ENCODE measurements at regions not wholly inside any gene's neighbourhood (a gene's known extent, or its start where the extent isn't known, plus 50 kb on each side); places are given as distances from the start of the nearest gene placed in this dataset.

GRCh38 chrY:17330733-17331132, 549.3 kb downstream of the CDY2B start:
- H3K9me3 ChIP-seq (ENCODE audit: control insufficient read depth in 4 of 4, low read length in 3 of 4) = no peaks in the 10 kb centered on the region
- H3K4me1 ChIP-seq (ENCODE audit: control insufficient read depth in 4 of 4, insufficient read depth in 4 of 4, low read length in 3 of 4) = no peaks in the 10 kb centered on the region
- no peak overlapping the region for H3K9ac ChIP-seq (ENCODE audit: low read depth in 1 of 2, low read length in 2 of 2)
- H3K4me3 ChIP-seq (ENCODE audit: low read depth in 1 of 3, low read length in 3 of 3) = no peak overlapping the region
- no peaks in the 10 kb centered on the region for H3K27me3 ChIP-seq (ENCODE audit: control insufficient read depth in 4 of 4, insufficient read depth in 4 of 4, low read length in 3 of 4)
- H3K36me3 ChIP-seq (ENCODE audit: control insufficient read depth in 4 of 4, insufficient read depth in 3 of 4, low read depth in 1 of 4, low read length in 3 of 4) = no peaks in the 10 kb centered on the region
- TF ChIP-seq ZBTB33 (IDR thresholded peaks at IDR 0.05) (no peak), ATF3 (IDR thresholded peaks at IDR 0.05) (no peak), FOXA1 (IDR thresholded peaks at IDR 0.05) (no peak), GABPA (IDR thresholded peaks at IDR 0.05 in 1 of 2, conservative IDR thresholded peaks at IDR 0.05 in 1 of 2) (no peak), SP1 (IDR thresholded peaks at IDR 0.05) (no peak), JUND (IDR thresholded peaks at IDR 0.05) (no peak), RXRA (IDR thresholded peaks at IDR 0.05) (no peak), TAF1 (conservative IDR thresholded peaks at IDR 0.05) (no peak), CTCF (IDR thresholded peaks at IDR 0.05; ENCODE audit: low read depth, low read length, missing input control) (no peak), EGR1 (IDR thresholded peaks at IDR 0.05; ENCODE audit: low read depth in 2 of 2) (no peak), RAD21 (IDR thresholded peaks at IDR 0.05) (no peak)
- no peak overlapping the region for H3K27ac ChIP-seq (ENCODE audit: low read depth in 1 of 2, low read length in 2 of 2)
- DNase-seq (ENCODE audit: low spot score) = no peak

- no peak for TF ChIP-seq CTCF (IDR thresholded peaks at IDR 0.05; ENCODE audit: low read depth, low read length, missing input control)
- TF ChIP-seq REST (IDR thresholded peaks at IDR 0.05) = no peak
- no peak for TF ChIP-seq NR2F2 (IDR thresholded peaks at IDR 0.05)
- no peak for TF ChIP-seq FOXA1 (IDR thresholded peaks at IDR 0.05)
- no peak for TF ChIP-seq TAF1 (conservative IDR thresholded peaks at IDR 0.05)
- no peak for TF ChIP-seq FOXA2 (IDR thresholded peaks at IDR 0.05)
- TF ChIP-seq YY1 (IDR thresholded peaks at IDR 0.05) = no peak
- no peak for TF ChIP-seq EGR1 (IDR thresholded peaks at IDR 0.05; ENCODE audit: low read depth in 2 of 2)
- no peak for TF ChIP-seq RAD21 (IDR thresholded peaks at IDR 0.05)
- TF ChIP-seq ATF3 (IDR thresholded peaks at IDR 0.05) = no peak
- no peak for TF ChIP-seq HNF4A (conservative IDR thresholded peaks at IDR 0.05)
- no peak for TF ChIP-seq ZBTB33 (IDR thresholded peaks at IDR 0.05)
- no peak for TF ChIP-seq MAX (IDR thresholded peaks at IDR 0.05)
- TF ChIP-seq JUND (IDR thresholded peaks at IDR 0.05) = no peak
- TF ChIP-seq RXRA (IDR thresholded peaks at IDR 0.05) = no peak
- TF ChIP-seq GABPA (IDR thresholded peaks at IDR 0.05 in 1 of 2, conservative IDR thresholded peaks at IDR 0.05 in 1 of 2) = no peak
- DNase-seq (ENCODE audit: low spot score) = no peak
- Histone ChIP-seq H3K4me3 (ENCODE audit: low read depth in 1 of 3, low read length in 3 of 3) (no peak overlapping the region), H3K9me3 (ENCODE audit: control insufficient read depth in 4 of 4, low read length in 3 of 4) (no peaks in the 10 kb centered on the region), H3K27me3 (ENCODE audit: control insufficient read depth in 4 of 4, insufficient read depth in 4 of 4, low read length in 3 of 4) (no peaks in the 10 kb centered on the region), H3K27ac (ENCODE audit: low read depth in 1 of 2, low read length in 2 of 2) (no peak overlapping the region), H3K9ac (ENCODE audit: low read depth in 1 of 2, low read length in 2 of 2) (no peak overlapping the region), H3K4me1 (ENCODE audit: control insufficient read depth in 4 of 4, insufficient read depth in 4 of 4, low read length in 3 of 4) (no peaks in the 10 kb centered on the region), H3K36me3 (ENCODE audit: control insufficient read depth in 4 of 4, insufficient read depth in 3 of 4, low read depth in 1 of 4, low read length in 3 of 4) (no peaks in the 10 kb centered on the region)
- WGBS = 51% methylated on average over 1 of the region's 1 CpG
Measured at GRCh38 chrY:17319916-17320315, 560.1 kb downstream of the CDY2B start.

Data from liver (tissue), 8 donors.